DOHH2 (cell line): ENCODE measurements at regions not wholly inside any gene's neighbourhood (a gene's known extent, or its start where the extent isn't known, plus 50 kb on each side); places are given as distances from the start of the nearest gene placed in this dataset.

ENCODE experiments used
- EZH2phosphoT487 ChIP-seq: fragments of 200-600 bp; sonication (generic); IDR thresholded peaks from 2 replicates; pipeline ENCODE4 v1.6.1; 2017; ENCODE audit warnings: borderline replicate concordance, mild to moderate bottlenecking, antibody characterized with exemption, low read length, moderate library complexity, mixed read lengths
- TF ChIP-seq, protein P1 (sequence below): fragments of 200-600 bp; sonication (generic); IDR thresholded peaks from one replicate; pipeline ENCODE4 v1.5.1; 2014; ENCODE audit warnings: antibody characterized with exemption, mild to moderate bottlenecking, low read depth, low read length; ENCODE audit not compliant: poor library complexity, severe bottlenecking

DNA sequence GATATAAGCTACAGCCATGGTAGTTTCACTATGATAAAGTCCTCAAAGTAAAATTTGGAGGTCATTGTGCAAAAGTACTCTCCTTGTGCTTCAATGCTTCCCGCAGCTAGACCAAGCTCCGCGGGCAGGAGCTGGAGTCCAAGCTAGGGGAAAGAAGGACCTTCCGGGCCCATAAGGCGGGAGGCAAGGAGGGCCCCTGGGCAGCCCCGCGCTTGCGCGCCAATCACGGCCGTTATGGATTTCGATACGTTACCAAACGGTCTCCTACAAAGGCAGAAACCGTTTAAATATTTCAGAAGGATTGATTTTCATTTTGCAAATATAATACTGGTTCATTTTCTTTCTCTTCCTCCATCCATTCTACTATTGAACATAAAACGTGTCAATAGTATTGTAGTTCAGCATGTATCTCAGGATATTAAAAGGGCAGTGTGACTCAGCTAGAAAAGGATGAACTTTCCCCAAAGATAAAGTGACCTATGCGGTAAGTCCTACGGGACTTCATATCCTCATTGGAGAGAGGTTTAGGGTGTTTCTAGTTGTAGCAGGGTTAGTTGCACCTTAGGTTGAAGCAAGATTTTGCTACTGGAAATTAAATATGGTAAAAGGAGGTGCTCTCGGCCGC, 128.0 kb downstream of the KIF20B start:
- TF ChIP-seq, protein P1, sequence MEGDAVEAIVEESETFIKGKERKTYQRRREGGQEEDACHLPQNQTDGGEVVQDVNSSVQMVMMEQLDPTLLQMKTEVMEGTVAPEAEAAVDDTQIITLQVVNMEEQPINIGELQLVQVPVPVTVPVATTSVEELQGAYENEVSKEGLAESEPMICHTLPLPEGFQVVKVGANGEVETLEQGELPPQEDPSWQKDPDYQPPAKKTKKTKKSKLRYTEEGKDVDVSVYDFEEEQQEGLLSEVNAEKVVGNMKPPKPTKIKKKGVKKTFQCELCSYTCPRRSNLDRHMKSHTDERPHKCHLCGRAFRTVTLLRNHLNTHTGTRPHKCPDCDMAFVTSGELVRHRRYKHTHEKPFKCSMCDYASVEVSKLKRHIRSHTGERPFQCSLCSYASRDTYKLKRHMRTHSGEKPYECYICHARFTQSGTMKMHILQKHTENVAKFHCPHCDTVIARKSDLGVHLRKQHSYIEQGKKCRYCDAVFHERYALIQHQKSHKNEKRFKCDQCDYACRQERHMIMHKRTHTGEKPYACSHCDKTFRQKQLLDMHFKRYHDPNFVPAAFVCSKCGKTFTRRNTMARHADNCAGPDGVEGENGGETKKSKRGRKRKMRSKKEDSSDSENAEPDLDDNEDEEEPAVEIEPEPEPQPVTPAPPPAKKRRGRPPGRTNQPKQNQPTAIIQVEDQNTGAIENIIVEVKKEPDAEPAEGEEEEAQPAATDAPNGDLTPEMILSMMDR: no peak
- no peak for TF ChIP-seq EZH2phosphoT487
